HepG2 (cell line): ENCODE measurements at regions not wholly inside any gene's neighbourhood (a gene's known extent, or its start where the extent isn't known, plus 50 kb on each side); places are given as distances from the start of the nearest gene placed in this dataset.

Experiments
- ATAC-seq: fragments of 200-7000 bp; cut with Tn5 transposase; 3 replicates; pipeline ENCODE4 v1.9.1; 2020; ENCODE audit warnings: mild to moderate bottlenecking, moderate library complexity
- BruUV-seq: library from RNA; stranded (reverse); fragments of 400-500 nt; replicated peaks from 2 replicates; lab custom pipeline; 2021; lab: Mats Ljungman, UMichigan
- CTCF ChIA-PET: fragments of 300-600 bp; formaldehyde crosslinking; extraction: SDS; loops from one replicate; lab custom pipeline; 2021; ENCODE audit warnings: low total read pairs, inconsistent platforms, low intra/inter-chr PET ratio; lab: Yijun Ruan, JAX
- POLR2A ChIA-PET: fragments of 350-600 bp; sonication (Branson Sonifier 250); formaldehyde crosslinking; loops from one replicate; lab custom pipeline; 2020; ENCODE audit warnings: antibody characterized with exemption, inconsistent platforms; lab: Yijun Ruan, JAX
- DNase-seq: peaks from one replicate; pipeline ENCODE4 v3.0.0-alpha.2; 2015; ENCODE audit warnings: low spot score
- FAIRE-seq: peaks from 3 replicates; lab custom pipeline; 2011; peaks lifted over from hg19 to GRCh38; lab: Jason Lieb, UNC
- H2AFZ ChIP-seq: one replicate; pipeline ENCODE4 v1.6.1; 2011; ENCODE audit warnings: low read length, inconsistent platforms
- H3K27ac ChIP-seq: fragments of 300-600 bp; 3 replicates; pipeline ENCODE4 v1.8.0; 2011; ENCODE audit warnings: mixed run types, mild to moderate bottlenecking, mixed read lengths, low read length, inconsistent platforms; ENCODE audit not compliant: insufficient read depth; ENCODE audit errors: extremely low read length
- H3K27me3 ChIP-seq, 2 experiments: fragments of 200-600 bp in 1 of 2; 2 replicates in 1 of 2; 3 replicates in 1 of 2; pipeline versions ENCODE4 v1.6.0 to v1.8.0; 2011; ENCODE audit warnings: low read length in 2 of 2, mild to moderate bottlenecking in 2 of 2, moderate library complexity in 2 of 2, inconsistent platforms in 1 of 2; ENCODE audit not compliant: insufficient read depth in 2 of 2, control insufficient read depth in 1 of 2
- H3K36me3 ChIP-seq, 2 experiments: fragments of 200-600 bp in 1 of 2; replicated peaks in 1 of 2; 2 replicates in 1 of 2; 3 replicates in 1 of 2; pipeline versions ENCODE4 v1.5.1 to v1.8.0; 2011; ENCODE audit warnings: low read length in 2 of 2, inconsistent platforms in 1 of 2; ENCODE audit not compliant: insufficient read depth in 2 of 2, control insufficient read depth in 1 of 2
- H3K4me1 ChIP-seq: 2 replicates; pipeline ENCODE4 v1.5.1; 2012; ENCODE audit warnings: low read length, inconsistent platforms; ENCODE audit not compliant: insufficient read depth
- H3K4me2 ChIP-seq: 2 replicates; pipeline ENCODE4 v1.6.0; 2011; ENCODE audit warnings: low read depth, low read length, inconsistent platforms
- H3K4me3 ChIP-seq, 3 experiments: fragments of 200-600 bp in 1 of 3; sonication (generic), shearing (Covaris generic) in 1 of 3; replicated peaks in 1 of 3; 2 replicates each; pipeline ENCODE4 v1.5.1; 2011 to 2016; ENCODE audit warnings: low read length in 3 of 3, inconsistent platforms in 2 of 3, low read depth in 2 of 3, mild to moderate bottlenecking in 2 of 3, control low read depth in 1 of 3, mixed read lengths in 1 of 3; ENCODE audit not compliant: insufficient read depth in 1 of 3
- H3K79me2 ChIP-seq: one replicate; pipeline ENCODE4 v1.6.1; 2011; ENCODE audit warnings: low read length, inconsistent platforms; ENCODE audit not compliant: insufficient read depth
- H3K9ac ChIP-seq: 2 replicates; pipeline ENCODE4 v1.6.0; 2011; ENCODE audit warnings: mild to moderate bottlenecking, low read depth, low read length, inconsistent platforms; ENCODE audit not compliant: insufficient read depth
- H3K9me3 ChIP-seq: 2 replicates; pipeline ENCODE4 v1.5.1; 2012; ENCODE audit warnings: mild to moderate bottlenecking, low read length
- H4K20me1 ChIP-seq: 2 replicates; pipeline ENCODE4 v1.6.0; 2011; ENCODE audit warnings: inconsistent platforms, mild to moderate bottlenecking, low read length, moderate library complexity; ENCODE audit not compliant: insufficient read depth
- FUBP1 ChIP-seq: sonication (generic); formaldehyde crosslinking; IDR thresholded peaks from 2 replicates; pipeline ENCODE4 v1.5.1; 2020; ENCODE audit warnings: missing genetic modification reagents, mild to moderate bottlenecking, borderline replicate concordance
- KDM4B ChIP-seq: sonication (generic); formaldehyde crosslinking; IDR thresholded peaks from 2 replicates; pipeline ENCODE4 v1.4.0; 2020; ENCODE audit warnings: missing genetic modification reagents
- SP5 ChIP-seq: IDR thresholded peaks from 2 replicates; pipeline ENCODE4 v1.6.1; 2016; ENCODE audit warnings: low read depth, borderline replicate concordance
- ZSCAN30 ChIP-seq: sonication (generic); formaldehyde crosslinking; IDR thresholded peaks from 2 replicates; pipeline ENCODE4 v1.5.0; 2020; ENCODE audit warnings: mild to moderate bottlenecking, missing genetic modification reagents
- WGBS: methylation state at CpG from one replicate; pipeline ENCODE4 v1.1.6; 2017; ENCODE audit warnings: low lambda C conversion rate; 5-methylcytosine and 5-hydroxymethylcytosine counted together
- in situ Hi-C: cut with HindIII; loops from 2 replicates; pipeline ENCODE4 v1.10.0; 2017; ENCODE audit warnings: low pct_unique_long_range_greater_than_20kb; ENCODE audit not compliant: extremely low pct_ligation_motif_present
- intact Hi-C: fragments of 100-400 bp; cut with micrococcal nuclease; formaldehyde crosslinking; loops from one replicate; pipeline ENCODE4 v1.10.0; 2022; ENCODE audit not compliant: unreplicated experiment
- TF ChIP-seq, protein P1 (sequence below): sonication (generic); formaldehyde crosslinking; IDR thresholded peaks from 2 replicates; pipeline ENCODE4 v1.5.0; 2020; ENCODE audit warnings: mild to moderate bottlenecking, low read depth, missing genetic modification reagents, borderline replicate concordance
- TF ChIP-seq, protein P2 (sequence below): IDR thresholded peaks from 2 replicates; pipeline ENCODE4 v1.6.1; 2016; ENCODE audit warnings: control low read depth

GRCh38 chr5:52705720-52706119 is 82.0 kb upstream of the ITGA1 start:
- Histone ChIP-seq H3K79me2 (no peaks in the 10 kb centered on the region), H3K4me2 (no peak overlapping the region), H4K20me1 (no peaks in the 10 kb centered on the region), H3K4me3 (no peak overlapping the region), H3K9me3 (no peaks in the 10 kb centered on the region), H3K27ac (no peak overlapping the region), H3K9ac (no peak overlapping the region), H3K27me3 (no peaks in the 10 kb centered on the region), H2AFZ (no peak overlapping the region), H3K36me3 (no peaks in the 10 kb centered on the region), H3K4me1 (peaks cover 53% of the 10 kb centered on the region)
- FAIRE-seq = no peak
- no peak for DNase-seq
- intact Hi-C loops = no loop called here
- in situ Hi-C loops = loop anchor here (5.0 kb wide), 1 partner anchor 82 kb away; the partner anchor contains the start of genes ITGA1 and PELO
- CTCF ChIA-PET = no interaction called here
- no peak for ATAC-seq
- POLR2A ChIA-PET = no interaction called here
- no TSS peak for BruUV-seq
- no peak for TF ChIP-seq SP5 (CRISPR knock-in tag)
- no peak for TF ChIP-seq KDM4B
- TF ChIP-seq, protein P1, sequence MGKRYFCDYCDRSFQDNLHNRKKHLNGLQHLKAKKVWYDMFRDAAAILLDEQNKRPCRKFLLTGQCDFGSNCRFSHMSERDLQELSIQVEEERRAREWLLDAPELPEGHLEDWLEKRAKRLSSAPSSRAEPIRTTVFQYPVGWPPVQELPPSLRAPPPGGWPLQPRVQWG (CRISPR knock-in tag) = no peak

DNA sequence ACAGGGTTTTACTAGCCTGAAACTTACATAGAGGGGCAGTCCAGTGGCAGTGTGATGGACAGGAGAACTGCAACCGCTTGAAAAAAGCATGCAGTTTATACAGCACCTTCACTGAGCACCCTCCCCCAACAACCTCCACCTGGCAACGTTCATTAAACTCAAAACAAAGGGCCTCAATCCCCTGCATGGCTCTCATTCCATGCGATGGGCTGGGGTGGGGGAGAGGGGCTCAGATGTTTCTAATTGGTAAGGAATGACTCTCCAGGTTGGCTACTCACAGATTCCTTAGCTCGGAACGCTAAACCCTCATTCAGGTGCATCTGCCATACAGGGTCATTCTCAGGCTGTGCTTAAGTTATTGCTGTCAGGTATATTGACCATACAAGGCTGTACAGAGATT is 80.9 kb upstream of the ITGA1 start:
- Histone ChIP-seq H3K4me1 (peaks cover 63% of the 10 kb centered on the region), H2AFZ (no peak overlapping the region), H3K4me2 (0 out of 2 replicates have a peak overlapping the region, but pooled peaks have one; percentile 18), H3K9me3 (no peaks in the 10 kb centered on the region), H3K79me2 (no peaks in the 10 kb centered on the region), H4K20me1 (no peaks in the 10 kb centered on the region), H3K4me3 (no peak overlapping the region), H3K27ac (no peak overlapping the region), H3K27me3 (no peaks in the 10 kb centered on the region), H3K36me3 (no peaks in the 10 kb centered on the region), H3K9ac (no peak overlapping the region)
- no peak for DNase-seq
- intact Hi-C loops = no loop called here
- POLR2A ChIA-PET = no interaction called here
- 60% methylated on average over 5 of the region's 5 CpGs for WGBS
- in situ Hi-C loops = loop anchor here (5.0 kb wide), 1 partner anchor 81 kb away; the partner anchor contains the start of genes ITGA1 and PELO
- CTCF ChIA-PET = no interaction called here
- ATAC-seq = no peak
- no TSS peak for BruUV-seq
- no peak for TF ChIP-seq FUBP1
- TF ChIP-seq ZSCAN30 (CRISPR knock-in tag) = no peak
- TF ChIP-seq, protein P2, sequence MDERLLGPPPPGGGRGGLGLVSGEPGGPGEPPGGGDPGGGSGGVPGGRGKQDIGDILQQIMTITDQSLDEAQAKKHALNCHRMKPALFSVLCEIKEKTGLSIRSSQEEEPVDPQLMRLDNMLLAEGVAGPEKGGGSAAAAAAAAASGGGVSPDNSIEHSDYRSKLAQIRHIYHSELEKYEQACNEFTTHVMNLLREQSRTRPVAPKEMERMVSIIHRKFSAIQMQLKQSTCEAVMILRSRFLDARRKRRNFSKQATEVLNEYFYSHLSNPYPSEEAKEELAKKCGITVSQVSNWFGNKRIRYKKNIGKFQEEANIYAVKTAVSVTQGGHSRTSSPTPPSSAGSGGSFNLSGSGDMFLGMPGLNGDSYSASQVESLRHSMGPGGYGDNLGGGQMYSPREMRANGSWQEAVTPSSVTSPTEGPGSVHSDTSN (CRISPR knock-in tag) = no peak
- FAIRE-seq = no peak
